ENCODE measurements at regions not wholly inside any gene's neighbourhood (a gene's known extent, or its start where the extent isn't known, plus 50 kb on each side); places are given as distances from the start of the nearest gene placed in this dataset.
"Not testable (repeated sequence)": the region's sequence is repeated elsewhere in the genome, so short reads cannot be mapped to it uniquely, and the experiment has no call there.

DNA sequence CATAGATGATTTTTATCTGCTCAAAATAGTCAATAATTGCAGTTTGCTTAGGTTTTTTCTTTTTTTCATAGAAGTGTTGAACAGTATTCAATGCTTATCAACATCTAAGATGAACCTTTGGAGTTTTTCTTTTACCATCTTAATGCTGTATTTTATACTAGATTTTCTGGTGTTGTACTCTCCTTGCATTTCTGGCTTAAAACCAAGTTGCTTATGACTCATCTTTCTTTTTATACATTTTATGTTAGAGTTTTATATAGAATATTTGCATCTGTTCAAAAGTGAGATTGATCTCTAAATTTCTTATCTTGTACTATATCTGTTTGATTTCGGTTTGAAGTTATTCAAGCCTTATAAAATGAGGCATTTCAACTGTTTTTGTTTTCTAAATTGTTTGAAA lies 232.5 kb downstream of the RFPL4B start:
- no peak for DNase-seq (ENCODE audit: low read depth)

DNA sequence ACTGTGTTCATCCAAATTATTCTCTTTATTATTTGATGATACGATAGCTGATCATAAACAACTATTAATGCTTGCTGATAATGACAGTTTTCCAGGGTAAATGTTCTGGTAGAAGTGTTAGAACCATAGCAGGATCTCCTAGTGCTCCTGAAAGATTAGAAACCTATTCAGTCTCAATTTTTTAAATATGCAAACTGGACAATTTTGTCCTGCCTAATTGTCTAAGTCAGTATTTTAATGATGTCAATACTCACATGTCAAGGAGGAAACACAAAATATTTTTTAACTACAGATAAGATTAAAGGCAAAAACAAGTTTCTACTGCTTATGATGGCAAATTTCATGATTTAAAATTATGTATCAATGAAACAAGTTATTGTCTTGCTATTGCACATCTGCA lies 233.9 kb downstream of the RFPL4B start:
- no peak for DNase-seq (ENCODE audit: low read depth)

DNA sequence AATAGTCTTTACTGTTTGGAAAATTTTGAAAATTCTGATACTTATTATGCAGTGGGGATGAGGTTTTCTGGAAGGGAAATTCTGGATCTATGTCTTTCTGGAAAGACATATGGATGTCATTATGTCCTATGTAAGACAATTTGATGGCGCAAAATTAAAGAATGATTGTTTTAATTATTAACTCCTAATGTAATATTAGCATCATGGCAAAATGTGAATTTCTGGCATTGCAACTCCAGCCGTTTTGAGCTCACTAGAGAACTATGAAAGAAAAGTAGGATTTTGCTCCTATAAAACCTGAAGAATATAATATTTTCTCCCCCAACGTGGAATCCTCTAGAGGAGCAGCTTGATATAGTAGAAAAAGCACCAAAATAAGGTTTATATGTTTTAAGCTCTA lies 243.2 kb downstream of the RFPL4B start:
- DNase-seq (ENCODE audit: low read depth), result no peak

DNA sequence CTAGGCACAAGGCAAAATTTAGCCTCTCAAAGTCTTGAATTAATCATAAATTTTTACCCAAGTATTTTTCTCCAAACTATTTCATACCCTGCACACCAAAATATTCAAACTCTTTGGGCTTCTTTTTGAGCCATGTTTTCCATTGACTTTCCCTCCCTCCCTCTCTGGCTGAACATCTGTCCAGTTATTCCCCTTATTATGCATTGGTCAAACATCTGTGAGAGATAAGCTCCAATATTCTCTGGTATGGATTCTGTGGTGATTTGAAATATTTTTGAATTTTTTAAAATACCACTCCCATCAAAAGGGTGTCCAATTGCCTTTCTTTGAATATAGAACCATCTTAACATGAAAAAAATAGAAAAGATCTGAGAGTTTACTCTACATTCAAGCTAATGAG lies 244.2 kb downstream of the RFPL4B start:
- no peak for DNase-seq (ENCODE audit: low read depth)

DNA sequence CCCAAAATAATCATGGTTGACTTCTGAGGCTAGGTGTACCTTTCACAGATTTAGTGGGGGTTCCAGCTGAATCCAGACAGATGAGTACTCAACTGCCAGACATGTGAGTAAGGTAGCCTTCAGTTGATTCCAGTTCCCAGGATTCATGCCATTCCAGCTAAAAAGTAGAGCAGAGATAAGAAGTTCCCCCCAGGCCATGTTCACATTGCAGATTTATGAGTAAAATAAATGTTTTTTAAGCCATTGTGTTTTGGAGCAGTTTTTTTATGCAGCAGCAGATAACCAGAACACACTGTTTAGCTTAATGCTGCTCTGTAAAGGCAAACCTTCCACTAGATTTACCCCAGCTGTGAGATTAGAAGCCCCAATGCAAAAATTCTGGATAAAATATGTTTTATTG lies 245.0 kb downstream of the RFPL4B start:
- DNase-seq (ENCODE audit: low read depth), result no peak

DNA sequence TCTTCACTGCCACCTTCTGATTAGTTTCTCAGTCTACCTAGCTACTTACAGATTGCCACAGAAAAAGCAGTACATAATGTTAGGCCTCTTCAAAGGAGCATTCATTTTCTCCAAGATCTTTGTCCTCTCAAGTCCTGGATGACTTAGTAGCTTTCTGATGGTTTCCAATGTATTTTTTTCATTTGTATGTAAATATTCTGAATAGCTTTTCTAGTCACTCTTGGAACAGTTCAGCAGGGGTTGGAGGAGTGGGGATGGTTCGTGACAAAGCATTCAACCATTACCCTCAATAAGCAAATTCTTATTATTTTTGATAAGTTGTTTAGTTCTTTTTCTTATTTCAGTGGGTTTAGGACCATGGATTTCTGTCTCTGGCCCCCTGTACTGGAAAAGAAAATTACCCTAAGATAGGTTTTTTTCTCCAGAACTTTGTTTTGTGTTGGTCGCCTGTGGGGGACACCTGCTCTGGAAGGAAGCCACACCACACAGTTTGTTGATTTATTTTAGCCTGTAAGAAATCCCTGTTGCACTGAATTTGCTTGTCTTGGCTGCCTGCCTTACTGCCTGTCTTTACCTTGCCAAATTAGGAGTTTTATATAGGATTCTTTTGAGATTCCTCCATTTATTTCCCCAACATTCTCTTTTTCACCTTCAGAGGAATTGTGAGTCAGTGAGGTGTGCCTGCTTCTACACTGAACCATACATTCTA lies 247.9 kb downstream of the RFPL4B start:
- no peak for DNase-seq (ENCODE audit: low read depth)

DNA sequence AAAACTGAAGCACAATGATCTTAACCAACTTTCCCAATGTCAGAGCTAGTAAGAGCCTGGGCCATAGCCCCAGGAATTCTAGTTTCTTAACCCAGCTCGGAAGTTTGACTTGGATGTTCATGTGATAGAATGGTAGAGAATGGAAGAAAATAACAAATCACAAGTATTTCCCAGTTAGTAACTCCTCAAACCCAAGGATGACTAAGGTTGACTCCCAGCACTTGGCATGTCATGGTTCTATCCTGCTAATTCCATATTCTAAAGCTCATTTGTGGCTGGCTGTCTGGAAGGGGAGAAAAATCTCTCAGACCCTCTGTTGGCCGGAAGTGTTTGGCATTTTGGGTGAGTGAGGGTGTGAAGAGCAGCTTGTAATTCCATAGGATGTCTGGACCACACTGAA lies 248.7 kb downstream of the RFPL4B start:
- DNase-seq (ENCODE audit: low read depth), result no peak

DNA sequence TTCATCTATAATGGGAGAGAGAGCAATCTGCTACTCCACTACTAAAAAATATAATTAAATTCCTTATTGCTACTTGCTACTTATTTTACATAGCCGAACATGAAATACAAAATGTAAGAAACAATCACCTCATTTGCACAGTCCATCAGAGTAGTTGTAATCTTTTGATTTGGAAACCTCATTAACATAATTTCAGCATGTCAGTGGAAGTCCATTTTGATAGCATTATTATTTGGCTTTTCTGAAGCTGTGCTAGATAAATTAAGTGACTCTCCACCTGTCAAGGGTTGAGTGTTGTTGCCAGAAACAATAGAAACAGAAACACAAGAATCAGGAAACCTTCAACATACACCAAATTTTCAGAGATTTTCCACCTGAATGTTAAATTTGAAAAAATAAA lies 250.0 kb downstream of the RFPL4B start:
- no peak for DNase-seq (ENCODE audit: low read depth)

DNA sequence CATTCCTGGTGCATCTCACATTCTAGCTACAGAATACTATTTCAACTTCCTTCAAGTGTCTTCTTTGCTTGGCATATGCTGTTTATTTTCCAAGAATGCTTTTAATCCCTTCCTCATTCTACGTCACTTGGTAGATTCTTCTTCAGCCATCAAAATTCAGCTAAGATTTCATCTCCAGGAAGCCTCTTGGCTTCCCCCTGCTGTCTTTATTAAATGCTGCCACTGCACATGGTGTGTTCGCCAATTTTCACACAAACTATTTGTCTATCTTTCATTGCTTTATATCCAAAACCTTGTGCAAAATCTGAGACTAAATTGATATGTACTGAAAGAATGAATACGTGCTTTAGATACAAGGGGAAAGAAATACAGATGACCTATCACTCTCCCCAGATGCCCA lies 253.0 kb downstream of the RFPL4B start:
- no peak for DNase-seq (ENCODE audit: low read depth)

DNA sequence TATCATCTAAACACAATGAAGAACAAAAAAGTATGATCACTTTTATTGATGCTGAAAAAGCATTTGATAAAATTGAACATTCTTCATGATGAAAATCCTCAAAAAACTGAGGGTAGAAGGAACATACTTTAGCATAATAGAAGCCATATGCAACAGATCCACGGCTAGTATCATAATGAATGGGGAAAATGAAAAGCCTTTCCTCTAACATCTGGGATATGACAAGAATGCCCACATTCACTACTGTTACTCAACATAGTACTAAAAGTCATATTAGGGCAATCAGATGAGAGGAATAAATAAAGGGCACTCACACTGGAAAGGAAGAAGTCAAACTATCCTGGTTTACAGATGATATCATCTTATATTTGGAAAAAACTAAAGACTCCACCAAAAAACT lies 256.6 kb downstream of the RFPL4B start:
- DNase-seq (ENCODE audit: low read depth), result no peak

DNA sequence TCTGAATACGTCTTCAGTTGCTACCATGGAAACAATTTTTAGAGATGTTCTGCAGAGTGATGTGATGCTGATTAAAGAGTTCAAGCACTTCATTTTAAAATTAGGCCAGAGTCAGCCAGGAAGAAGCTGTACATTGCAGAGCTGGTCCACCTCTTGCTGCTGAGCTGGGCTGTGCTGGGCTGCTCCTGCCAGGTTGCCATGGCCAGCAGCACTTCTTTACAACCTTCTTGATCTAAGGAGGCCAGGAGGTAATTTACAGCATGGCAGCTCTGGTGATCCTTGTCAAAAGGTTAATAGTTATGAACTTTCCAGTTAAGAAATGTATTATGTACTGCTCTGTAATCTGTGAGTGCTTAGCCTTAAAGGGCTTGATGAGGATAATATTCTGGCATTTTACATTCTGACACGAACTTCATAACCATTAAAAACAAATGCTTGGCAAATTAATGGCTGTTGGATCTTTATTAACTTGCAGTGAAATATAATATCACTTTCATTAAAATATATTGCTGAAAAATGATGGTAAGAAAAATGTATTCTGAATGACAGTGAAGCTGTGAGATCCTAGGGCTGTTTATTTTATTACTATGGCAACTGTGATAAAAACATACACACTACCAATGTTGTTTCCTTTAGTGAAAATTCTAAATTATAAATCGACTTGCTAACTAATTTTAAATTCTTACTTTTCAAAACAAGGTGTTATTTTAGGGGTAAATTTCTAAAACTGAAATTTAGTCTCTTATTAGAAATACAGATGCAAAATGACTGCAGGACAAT lies 259.7 kb downstream of the RFPL4B start:
- peak; percentile 51 for DNase-seq (ENCODE audit: low read depth)

DNA sequence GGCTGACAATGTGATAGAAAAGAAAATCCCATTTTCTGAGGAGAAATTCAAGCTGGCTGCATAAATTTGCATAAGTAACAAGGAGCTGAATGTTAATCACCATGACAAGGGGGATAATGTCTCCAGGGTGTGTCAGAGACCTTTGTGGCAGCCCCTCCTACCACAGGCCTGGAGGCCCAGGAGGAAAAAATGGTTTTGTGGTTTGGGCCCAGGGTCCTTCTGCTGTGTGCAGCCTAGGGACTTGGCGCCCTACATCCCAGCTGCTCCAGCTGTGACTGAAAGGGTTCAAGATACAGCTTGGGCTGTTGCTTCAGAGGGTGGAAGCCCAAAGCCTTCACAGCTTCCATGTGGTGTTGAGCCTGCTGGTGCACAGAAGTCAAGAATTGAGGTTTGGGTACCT lies 261.8 kb downstream of the RFPL4B start:
- not testable (repeated sequence) for DNase-seq (ENCODE audit: low read depth)

DNA sequence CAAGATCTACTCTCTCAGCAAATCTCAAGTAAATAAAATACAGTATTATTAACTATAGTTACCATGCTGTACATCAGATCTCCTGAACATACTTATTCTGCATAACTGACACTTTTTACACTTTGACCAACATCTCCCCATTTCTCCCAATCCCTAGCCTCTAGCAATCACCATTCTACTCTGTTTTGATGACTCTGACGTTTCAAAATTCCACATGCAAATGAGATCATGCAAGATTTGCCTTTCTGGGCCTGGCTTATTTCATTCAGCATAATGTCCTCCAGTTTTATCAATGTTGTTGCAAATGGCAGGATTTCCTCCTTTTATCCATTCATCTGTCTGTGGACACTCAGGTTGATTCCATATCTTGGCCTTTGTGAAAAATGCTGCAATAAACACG lies 266.3 kb downstream of the RFPL4B start:
- no peak for DNase-seq (ENCODE audit: low read depth)

DNA sequence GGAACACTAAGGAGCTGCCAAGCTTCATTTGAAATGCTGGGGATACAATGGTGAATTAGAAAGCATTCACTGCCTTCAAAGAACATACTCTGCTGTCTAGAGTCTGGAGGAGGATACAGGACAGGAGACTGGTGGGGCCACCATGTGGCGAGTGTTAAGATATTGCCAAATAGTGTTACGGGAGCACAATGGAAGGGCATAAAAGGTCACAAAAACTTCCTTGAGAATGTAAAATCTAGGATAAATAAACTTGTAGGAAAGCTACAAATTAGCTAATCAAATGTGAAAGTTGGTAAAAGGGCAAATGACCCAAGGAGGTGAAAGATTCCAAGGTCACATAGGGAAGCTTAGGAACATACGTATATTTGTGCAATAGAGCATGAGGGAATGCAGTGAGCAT lies 271.7 kb downstream of the RFPL4B start:
- no peak for DNase-seq (ENCODE audit: low read depth)

DNA sequence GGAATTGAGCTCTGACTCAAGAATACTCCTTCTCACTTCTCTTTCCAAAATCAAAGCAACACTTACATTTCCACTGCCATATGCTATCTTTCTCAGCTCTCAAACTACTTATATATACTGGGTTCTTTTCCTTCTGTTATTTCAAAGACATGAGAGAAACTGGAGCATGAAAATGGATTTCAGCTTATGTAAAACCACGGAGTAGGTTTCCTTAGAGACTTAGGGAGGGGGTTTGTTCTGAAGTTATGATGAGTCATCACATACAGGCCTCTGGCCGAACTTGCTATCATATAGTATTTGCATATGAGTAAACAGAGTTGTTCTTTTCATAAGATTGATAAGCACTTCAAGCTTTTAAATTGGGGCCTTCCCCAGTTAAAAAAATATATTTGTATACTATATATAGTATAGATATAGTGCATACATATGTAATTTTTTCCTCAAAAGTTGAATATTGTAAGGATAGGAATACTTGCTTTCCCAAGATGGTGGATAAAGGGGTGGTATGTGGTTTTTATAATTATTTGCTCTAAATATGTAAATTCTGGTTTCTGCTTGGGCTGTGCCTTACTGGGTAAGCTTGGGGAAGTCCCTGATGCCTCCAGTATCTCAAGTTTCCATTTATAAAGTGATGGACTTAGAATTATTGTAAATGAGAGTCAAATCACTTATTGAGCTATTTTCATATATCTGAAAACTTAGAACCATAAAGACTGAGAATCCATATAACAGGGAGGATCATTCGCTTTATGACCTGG lies 273.9 kb downstream of the RFPL4B start:
- DNase-seq (ENCODE audit: low read depth), result peak; percentile 16

DNA sequence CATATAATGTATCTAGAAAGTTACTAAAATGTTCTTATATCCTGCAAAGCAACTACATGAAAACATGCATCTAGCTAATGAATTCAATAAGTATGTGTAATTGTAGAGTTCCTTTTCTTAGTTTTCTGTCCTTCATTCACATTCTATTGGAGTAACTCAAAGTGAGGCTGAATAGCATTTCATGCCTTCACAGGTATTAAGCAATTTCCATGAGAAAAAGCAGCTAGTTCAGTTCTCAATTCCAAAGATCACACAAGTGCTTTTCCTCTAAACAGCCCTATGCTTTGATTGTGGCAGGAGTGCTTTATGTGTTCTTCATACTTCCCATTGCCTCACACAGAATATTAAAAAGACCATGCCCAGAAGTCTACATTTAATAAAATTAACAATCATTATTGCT lies 274.9 kb downstream of the RFPL4B start:
- DNase-seq (ENCODE audit: low read depth), result peak; percentile 58

DNA sequence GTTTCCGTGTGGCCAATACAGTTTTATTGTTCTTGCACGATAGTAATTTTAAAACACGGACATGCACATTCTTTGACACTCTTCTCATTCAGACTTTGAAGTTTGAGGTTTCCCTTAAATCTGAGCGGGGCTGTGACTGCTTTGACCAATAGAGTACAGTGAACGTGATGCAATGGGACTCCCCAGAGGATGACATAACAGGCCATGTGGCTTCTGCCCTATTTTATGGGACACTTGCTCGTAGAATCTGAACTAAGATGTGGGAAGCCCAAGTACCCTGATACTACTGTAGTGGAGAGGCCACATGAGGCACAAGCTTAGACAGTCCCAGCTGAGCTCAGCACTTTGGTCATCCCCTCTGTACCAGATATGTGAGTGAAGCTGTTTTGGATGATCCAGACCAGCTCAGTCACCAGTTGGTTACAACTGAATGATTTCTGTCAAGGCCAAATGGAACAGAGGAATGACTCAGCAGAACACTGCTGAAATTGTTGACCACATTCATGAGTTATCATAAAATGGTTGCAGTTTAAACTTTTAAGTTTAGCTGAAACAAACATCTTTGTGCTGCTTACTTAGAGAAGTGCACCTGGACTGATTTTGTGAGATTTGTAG lies 279.4 kb downstream of the RFPL4B start:
- DNase-seq (ENCODE audit: low read depth), result peak; percentile 97

DNA sequence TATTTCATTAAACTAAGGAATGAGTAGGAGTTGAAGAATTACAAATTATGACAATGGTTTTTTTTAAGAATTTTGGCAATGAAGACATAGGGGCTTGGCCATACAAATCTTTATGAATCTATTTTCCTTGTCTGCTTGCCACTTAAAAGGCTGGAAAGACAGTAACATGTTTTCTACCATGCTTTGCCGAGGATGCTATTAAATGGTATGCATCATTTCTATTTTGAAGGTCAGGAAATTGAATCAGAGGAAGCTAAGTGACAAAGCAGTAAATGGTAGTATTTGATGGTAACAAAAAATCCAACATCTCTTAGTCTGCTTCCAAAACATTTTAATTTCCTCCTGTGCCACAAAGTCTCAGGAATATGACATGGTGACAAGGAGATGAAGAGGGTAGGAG lies 287.2 kb downstream of the RFPL4B start:
- no peak for DNase-seq (ENCODE audit: low read depth)

DNA sequence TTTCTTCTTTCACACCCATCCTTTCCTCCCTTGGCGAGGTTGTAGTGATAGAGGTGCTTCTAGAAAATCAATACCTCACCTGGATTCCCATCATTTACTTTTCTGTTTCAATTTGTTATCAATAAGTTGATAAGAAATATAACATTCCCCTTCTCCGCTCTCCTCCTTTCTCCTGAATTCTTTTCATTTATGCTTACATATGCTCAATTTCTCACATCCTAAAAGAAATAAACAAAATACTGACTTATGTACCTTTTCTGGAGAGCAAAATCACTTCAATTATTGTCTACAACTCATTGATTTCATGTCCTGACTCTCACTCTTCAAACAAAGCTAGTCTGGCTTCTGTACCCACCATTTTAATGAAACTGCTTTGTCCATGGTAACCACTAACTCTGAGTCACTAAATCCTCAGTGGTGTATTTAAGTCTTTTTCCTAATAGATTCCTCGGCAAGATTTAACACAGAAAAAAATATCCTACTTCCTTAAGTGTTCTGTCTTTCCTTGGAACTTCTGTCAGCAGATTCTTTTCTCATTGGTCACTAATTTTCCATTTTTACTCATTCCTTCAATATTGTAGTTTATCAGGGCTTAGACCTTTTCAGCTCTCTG lies 289.6 kb downstream of the RFPL4B start:
- peak; percentile 86 for DNase-seq (ENCODE audit: low read depth)

DNA sequence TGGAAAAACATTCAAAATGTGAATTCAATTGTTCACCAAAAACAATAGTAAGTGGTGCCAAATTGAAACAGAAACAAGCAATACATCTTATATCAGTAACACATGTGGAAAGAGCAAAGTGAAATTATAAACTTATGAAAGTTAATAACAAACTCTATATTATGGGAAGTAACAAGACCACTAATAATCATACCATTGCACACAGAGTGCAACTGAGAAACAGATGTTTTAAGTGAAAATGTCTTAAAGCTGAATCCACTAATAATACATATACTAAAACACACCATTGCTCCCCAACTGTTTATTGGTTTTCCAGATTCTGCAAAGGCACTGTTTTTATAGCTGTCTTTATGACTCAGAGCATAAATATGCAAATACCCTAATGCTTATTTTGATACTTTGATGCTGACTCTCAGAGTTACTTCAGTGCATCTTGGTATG lies 292.3 kb downstream of the RFPL4B start:
- DNase-seq (ENCODE audit: low read depth), result peak; percentile 76

DNA sequence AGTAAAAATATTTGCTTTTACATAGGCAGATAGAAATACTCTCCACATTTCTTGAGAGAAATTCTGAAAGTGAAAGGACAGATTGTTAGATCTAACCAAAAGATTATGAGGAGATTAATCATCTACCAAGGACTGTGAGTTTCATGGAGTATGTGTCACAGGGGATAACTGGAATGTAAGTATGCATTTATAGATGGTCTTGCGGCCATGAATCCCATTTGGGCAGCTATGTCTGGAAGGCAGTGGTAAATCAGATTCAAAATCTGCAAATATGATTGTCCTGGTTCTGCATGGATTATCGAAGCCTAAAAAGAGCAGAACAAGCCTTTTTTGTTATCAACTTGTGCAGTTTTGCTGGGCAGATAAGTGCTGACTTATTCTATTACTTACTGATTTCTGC lies 293.8 kb downstream of the RFPL4B start:
- DNase-seq (ENCODE audit: low read depth), result peak; percentile 91

DNA sequence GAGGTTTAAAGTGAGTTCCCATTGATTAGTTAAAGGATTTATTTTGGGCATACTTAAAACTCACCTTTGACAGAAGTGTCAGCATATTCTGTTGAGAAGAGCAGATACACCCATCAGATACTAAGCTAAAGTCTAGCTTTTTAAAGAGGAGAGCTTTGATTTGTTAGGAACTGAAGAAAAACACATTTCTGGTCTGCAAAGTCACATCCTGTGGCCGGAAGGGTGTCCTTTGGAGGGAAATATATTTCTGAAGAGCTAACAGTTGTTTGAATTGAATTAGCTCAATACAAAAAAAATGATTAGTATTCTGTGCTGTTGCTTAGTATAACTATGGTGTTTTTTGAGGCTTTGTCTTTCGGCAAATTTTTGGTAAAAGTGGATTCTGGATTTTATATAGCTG lies 302.7 kb downstream of the RFPL4B start:
- DNase-seq (ENCODE audit: low read depth), result no peak
